ENCODE measurements at regions not wholly inside any gene's neighbourhood (a gene's known extent, or its start where the extent isn't known, plus 50 kb on each side); places are given as distances from the start of the nearest gene placed in this dataset.

DNA sequence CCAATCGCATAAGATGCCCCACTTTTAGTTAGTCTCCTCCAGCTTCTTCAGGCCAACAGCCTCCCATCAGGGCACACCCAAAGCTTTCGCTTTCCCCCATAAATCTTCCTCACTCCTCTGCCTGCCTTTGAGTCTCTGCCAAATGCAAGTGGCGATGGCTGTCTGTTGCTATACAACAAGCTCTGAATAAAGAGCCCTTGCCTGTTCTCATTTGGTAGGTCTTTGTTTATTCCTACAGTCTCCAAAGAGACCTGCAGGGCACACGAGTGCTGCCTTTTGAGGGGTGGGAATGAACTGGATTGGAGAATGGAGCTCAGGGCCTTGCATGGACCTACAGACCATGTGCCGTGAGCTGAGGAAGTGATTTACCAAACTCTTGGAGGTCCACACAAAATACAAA is 52.2 kb upstream of the SOD3 start:
- H3K36me3 ChIP-seq (ENCODE audit: control insufficient read depth in 2 of 2, extremely low read depth in 1 of 2, insufficient read depth in 2 of 2, low read length in 2 of 2), result no peaks in the 10 kb centered on the region
- DNase-seq (ENCODE audit: low read depth, low spot score) (no peak), FAIRE-seq (no peak)
- intact Hi-C loops (cut with micrococcal nuclease), result no loop called here
- no peak overlapping the region for H2AFZ ChIP-seq (ENCODE audit: low read depth, low read length)
- no peak overlapping the region for H3K9ac ChIP-seq (replicated peaks; ENCODE audit: extremely low read depth, insufficient read depth, low read length)
- H3K9me1 ChIP-seq (replicated peaks; ENCODE audit: control insufficient read depth, extremely low read depth, insufficient read depth, low read length), result no peaks in the 10 kb centered on the region
- no peaks in the 10 kb centered on the region for H3K9me3 ChIP-seq (replicated peaks; ENCODE audit: control insufficient read depth, insufficient read depth, low read length)
- H3K4me1 ChIP-seq (ENCODE audit: control insufficient read depth, extremely low read depth, insufficient read depth, low read length), result no peaks in the 10 kb centered on the region
- H3K27ac ChIP-seq (ENCODE audit: insufficient read depth, low read depth, low read length), result no peak overlapping the region
- no peak overlapping the region for H3K4me2 ChIP-seq (ENCODE audit: insufficient read depth, low read length)
- ChIA-PET CTCF (interaction anchor here (0.6 kb wide), 1 partner anchor 59 kb away, joined by 3 read pairs; no protein-coding TSS in a partner anchor), POLR2A (no interaction called here)
- H3K79me2 ChIP-seq (ENCODE audit: control insufficient read depth, insufficient read depth, low read length), result no peaks in the 10 kb centered on the region
- dilution Hi-C loops (cut with MboI; ENCODE audit: extremely low pct_ligation_motif_present, low sequenced_read_pairs), result no loop called here
- no peaks in the 10 kb centered on the region for H4K20me1 ChIP-seq (replicated peaks; ENCODE audit: control insufficient read depth, extremely low read depth, insufficient read depth, low read length)
- H3K4me3 ChIP-seq (replicated peaks in 1 of 3; ENCODE audit: insufficient read depth in 1 of 3, low read depth in 1 of 3, low read length in 3 of 3), result no peak overlapping the region
- no TSS peak for BruUV-seq (replicated peaks)
- H3K27me3 ChIP-seq (ENCODE audit: control insufficient read depth in 2 of 2, insufficient read depth in 2 of 2, low read length in 2 of 2), result no peaks in the 10 kb centered on the region
- TF ChIP-seq, protein P1, sequence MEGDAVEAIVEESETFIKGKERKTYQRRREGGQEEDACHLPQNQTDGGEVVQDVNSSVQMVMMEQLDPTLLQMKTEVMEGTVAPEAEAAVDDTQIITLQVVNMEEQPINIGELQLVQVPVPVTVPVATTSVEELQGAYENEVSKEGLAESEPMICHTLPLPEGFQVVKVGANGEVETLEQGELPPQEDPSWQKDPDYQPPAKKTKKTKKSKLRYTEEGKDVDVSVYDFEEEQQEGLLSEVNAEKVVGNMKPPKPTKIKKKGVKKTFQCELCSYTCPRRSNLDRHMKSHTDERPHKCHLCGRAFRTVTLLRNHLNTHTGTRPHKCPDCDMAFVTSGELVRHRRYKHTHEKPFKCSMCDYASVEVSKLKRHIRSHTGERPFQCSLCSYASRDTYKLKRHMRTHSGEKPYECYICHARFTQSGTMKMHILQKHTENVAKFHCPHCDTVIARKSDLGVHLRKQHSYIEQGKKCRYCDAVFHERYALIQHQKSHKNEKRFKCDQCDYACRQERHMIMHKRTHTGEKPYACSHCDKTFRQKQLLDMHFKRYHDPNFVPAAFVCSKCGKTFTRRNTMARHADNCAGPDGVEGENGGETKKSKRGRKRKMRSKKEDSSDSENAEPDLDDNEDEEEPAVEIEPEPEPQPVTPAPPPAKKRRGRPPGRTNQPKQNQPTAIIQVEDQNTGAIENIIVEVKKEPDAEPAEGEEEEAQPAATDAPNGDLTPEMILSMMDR (IDR thresholded peaks at IDR 0.05; ENCODE audit: extremely low read depth in 1 of 2, insufficient read depth in 1 of 2, low read depth in 1 of 2, low read length in 2 of 2), result no peak
- TF ChIP-seq POLR2AphosphoS5 (IDR thresholded peaks at IDR 0.05; ENCODE audit: insufficient read depth, low read depth, low read length), result no peak
- TF ChIP-seq FOS (IDR thresholded peaks at IDR 0.05; ENCODE audit: borderline replicate concordance, insufficient read depth, low read length), result no peak
- TF ChIP-seq POLR2A (IDR thresholded peaks at IDR 0.05; ENCODE audit: low read depth, low read length), result no peak
- no peak for TF ChIP-seq EZH2 (IDR thresholded peaks at IDR 0.05; ENCODE audit: borderline replicate concordance, low read depth, low read length, severe bottlenecking)
- TF ChIP-seq, protein P2, sequence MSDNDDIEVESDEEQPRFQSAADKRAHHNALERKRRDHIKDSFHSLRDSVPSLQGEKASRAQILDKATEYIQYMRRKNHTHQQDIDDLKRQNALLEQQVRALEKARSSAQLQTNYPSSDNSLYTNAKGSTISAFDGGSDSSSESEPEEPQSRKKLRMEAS (IDR thresholded peaks at IDR 0.05; ENCODE audit: insufficient read depth, insufficient read length), result no peak
- no peak for TF ChIP-seq JUN (IDR thresholded peaks at IDR 0.05; ENCODE audit: borderline replicate concordance, insufficient read depth, insufficient read length, low read depth)
- no peak for TF ChIP-seq MYC (IDR thresholded peaks at IDR 0.05; ENCODE audit: low read depth, low read length)
- no peak for TF ChIP-seq GATA2 (IDR thresholded peaks at IDR 0.05; ENCODE audit: insufficient read depth, insufficient read length, low read depth, low read length)

Data from endothelial cell of umbilical vein (primary cell).